ENCODE measurements at regions not wholly inside any gene's neighbourhood (a gene's known extent, or its start where the extent isn't known, plus 50 kb on each side); places are given as distances from the start of the nearest gene placed in this dataset.

- no peak for DNase-seq (ENCODE audit: low read depth in 1 of 2, low spot score in 1 of 2)
These were observed 421.0 kb downstream of the DYNC2H1 start for GRCh38 chr11:103530257-103530656.

DNA sequence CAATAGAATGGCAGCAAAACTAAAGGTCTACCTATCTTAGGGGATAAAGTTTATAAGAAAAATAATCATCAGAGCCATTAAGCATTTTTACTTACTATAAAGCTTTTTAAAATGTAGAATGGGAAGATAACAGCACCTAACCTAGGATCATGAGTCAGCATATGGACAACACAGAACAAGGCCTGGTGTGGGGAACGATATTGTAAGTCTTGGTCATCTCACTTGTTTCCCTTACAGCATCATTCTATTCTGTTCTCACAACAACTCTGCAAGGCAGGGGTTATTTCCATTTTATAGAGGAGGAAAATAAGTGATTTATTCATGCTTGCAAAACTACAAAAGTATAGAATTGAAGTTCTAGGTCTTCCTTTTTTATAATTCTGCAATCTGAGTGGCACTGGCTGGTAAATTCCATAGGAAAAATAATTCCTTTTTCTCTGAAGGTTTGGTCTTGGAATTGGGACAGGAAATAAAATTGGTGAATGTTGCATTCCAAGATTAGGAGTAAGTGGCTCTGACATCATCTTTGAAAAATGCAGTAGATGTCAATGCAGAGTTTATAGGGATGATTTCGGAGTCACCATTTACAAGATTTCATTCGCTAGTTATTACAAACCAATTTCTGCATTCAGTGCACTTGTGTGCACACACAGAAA is 423.0 kb downstream of the DYNC2H1 start:
- no peak for DNase-seq (ENCODE audit: low read depth in 1 of 2, low spot score in 1 of 2)

DNA sequence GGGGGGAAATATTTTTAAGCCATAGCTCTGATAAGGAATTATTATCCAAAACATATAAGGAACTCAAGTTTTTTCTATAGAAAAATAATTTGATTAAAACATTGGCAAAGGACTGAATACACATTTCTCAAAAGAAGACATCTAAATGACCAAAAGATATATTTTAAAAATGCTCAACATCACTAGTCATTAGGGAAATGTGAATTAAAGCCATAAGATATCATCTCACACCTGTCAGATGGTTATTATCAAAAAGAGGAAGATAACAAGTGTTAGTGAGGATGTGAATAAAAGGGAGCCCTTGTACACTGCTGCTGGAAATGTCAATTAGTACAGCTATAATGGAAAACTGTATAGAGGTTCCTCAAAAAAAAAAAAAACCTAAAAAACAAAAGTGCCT is 425.0 kb downstream of the DYNC2H1 start:
- DNase-seq (ENCODE audit: low read depth in 1 of 2, low spot score in 1 of 2) = no peak

DNA sequence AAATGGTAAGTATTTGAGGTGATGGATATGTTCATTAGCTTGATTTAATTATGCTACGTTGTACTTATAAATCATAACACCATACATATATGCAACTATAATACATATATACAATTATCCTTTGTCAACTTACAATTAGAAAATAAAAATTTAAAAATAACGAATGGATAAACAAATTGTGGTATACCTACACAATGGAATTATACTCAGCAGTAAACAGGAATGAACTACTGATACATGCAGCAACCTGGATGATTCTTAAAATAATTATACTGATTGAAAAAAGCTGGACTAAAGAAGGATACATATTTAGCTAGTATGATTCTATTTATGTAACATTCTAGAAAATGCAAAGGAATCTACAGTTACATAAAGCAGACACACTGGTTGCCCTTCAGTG is 425.7 kb downstream of the DYNC2H1 start:
- no peak for DNase-seq (ENCODE audit: low read depth in 1 of 2, low spot score in 1 of 2)

GRCh38 chr11:103536335-103536722 is 427.1 kb downstream of the DYNC2H1 start:
- DNase-seq (ENCODE audit: low read depth in 1 of 2, low spot score in 1 of 2) = no peak

DNA sequence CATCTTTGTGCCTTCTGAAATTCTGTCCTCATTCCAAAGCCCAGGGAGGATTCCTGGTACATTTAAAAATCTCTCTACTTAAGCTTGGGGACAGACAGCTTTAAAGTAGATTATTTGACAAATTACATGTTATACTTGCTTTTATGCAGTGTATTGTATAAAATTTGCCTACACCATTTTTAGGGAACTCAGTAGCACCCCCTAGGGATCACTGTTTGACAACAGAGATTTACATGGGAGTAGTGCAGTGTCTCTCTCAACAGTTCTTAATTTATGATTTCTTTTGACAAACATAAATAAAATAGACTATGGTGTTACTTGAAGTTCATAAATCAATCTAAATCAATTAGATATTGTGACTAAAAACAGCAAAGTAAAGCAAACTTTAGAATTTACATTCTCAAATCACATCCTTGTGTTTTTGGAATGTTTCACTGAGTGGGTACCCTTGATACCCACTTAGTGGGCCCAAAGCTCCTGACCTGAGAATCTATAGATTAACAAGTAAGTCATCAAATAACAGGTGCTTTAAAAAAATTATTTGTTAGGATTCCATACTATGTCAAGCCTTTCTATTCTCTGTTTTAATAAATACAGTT is 428.8 kb downstream of the DYNC2H1 start:
- DNase-seq (ENCODE audit: low read depth in 1 of 2, low spot score in 1 of 2) = no peak

DNA sequence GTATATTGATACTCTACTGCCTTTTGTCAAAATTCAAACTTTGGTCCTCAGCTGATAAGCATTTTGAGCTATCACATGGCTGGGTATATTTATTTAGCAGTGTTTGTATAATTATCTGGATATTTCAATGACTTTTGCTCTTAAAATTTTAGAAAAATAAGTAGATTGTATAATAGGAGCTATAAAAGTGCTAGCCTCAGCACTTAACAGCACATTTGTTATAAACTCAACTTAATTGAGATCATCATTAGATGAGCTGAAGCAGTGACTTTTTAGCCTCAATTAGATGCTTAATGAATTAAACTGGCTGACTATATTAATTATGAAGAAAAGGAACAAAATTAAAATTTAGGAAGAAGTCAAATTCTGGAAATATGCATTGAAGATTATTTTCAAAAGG is 429.9 kb downstream of the DYNC2H1 start:
- no peak for DNase-seq (ENCODE audit: low read depth in 1 of 2, low spot score in 1 of 2)

DNA sequence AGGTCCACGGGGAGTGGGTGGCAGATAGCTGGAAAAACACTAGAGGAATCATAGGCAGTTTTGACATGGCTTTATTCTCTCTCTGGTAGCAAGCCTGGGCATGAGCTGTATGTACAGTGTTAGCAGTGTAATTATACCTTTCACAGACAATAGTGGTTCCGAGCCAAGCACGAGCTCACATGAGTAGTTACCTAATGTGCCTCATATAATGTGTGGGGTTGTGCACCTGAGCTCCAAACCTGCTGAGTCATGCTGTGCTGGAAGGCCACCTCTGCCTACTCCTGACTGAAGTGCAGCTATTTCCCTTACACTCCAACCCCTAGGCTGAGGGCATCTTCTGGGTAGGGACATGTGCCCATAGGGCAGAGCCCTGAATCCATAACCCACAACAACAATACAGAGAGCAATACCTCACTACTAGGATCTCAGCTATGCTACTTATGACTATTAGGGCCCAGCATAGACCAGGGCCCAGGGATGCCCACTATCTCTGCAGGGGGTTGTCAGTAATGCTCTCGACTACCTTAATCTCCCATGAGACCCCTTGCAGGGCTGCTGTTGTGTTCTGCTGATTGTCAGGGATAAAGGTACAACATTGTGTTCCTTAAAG is 432.1 kb downstream of the DYNC2H1 start:
- no peak for DNase-seq (ENCODE audit: low read depth in 1 of 2, low spot score in 1 of 2)

- no peak for DNase-seq (ENCODE audit: low read depth in 1 of 2, low spot score in 1 of 2)
These were observed 433.6 kb downstream of the DYNC2H1 start for GRCh38 chr11:103542851-103543250.

GRCh38 chr11:103543456-103543855 is 434.2 kb downstream of the DYNC2H1 start:
- no peak for DNase-seq (ENCODE audit: low read depth in 1 of 2, low spot score in 1 of 2)

DNA sequence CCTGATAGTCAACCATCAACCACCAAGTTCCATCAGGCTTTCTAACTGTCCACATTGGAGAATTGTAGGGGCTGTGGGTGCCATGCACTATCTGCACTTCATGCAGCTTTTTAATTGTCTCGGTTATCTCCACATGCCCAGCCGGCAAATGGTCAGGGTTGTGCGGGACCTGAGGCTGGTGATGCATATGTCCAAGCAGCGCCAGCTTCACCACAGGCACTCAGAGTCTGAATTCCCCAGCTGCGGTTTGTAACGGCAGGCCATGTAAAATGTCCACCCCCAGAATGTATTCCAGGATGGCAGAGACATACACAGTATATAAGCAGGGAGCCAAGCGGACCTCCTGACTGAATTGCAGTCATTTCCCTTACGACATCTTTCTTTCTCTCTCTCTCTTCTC is 435.6 kb downstream of the DYNC2H1 start:
- DNase-seq (ENCODE audit: low read depth in 1 of 2, low spot score in 1 of 2) = no peak

DNA sequence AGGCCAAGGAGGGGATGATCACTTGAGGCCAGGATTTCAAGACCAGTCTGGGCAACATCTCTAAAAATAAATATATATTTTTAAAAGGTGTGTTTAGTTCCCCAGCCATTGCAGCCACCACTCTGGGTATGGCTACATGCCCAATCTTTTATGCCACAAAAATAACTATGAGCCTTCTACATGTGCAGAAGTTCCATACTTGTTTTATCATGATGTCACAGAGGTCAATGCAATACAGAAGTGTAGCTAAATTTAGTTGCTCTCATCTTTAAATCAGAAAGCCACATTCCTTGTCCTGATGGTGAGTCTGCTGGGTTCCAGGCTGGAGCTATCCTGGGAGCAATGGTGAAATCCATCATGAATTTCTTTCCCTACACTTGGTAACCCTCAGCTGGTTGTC is 436.3 kb downstream of the DYNC2H1 start:
- DNase-seq (ENCODE audit: low read depth in 1 of 2, low spot score in 1 of 2) = no peak

DNA sequence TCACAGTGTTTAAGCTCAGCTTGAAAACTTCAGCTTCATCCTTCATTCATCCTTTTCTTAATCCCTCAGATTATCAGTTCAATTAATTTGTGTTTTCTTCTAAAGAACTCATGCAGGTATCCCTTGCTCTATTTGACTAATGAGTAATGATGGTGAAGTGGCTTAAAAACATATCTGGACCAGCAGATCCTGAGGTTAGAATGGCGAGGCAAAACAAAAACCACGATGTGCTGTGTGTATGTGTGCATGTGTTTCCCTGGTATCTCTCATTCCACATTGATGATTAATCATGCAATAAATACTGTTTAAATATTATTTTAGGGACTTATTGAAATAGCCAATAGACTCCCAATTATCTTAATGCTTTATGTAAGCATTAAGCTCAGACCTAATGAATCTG is 437.0 kb downstream of the DYNC2H1 start:
- DNase-seq (ENCODE audit: low read depth in 1 of 2, low spot score in 1 of 2) = no peak

GRCh38 chr11:103547024-103547423 is 437.8 kb downstream of the DYNC2H1 start:
- DNase-seq (ENCODE audit: low read depth in 1 of 2, low spot score in 1 of 2) = no peak

- DNase-seq (ENCODE audit: low read depth in 1 of 2, low spot score in 1 of 2) = no peak
These were observed 438.5 kb downstream of the DYNC2H1 start for GRCh38 chr11:103547691-103548090.

- no peak for DNase-seq (ENCODE audit: low read depth in 1 of 2, low spot score in 1 of 2)
These were observed 439.6 kb downstream of the DYNC2H1 start for GRCh38 chr11:103548838-103549237.

GRCh38 chr11:103550811-103551210 is 441.6 kb downstream of the DYNC2H1 start:
- DNase-seq (ENCODE audit: low read depth in 1 of 2, low spot score in 1 of 2) = no peak

DNA sequence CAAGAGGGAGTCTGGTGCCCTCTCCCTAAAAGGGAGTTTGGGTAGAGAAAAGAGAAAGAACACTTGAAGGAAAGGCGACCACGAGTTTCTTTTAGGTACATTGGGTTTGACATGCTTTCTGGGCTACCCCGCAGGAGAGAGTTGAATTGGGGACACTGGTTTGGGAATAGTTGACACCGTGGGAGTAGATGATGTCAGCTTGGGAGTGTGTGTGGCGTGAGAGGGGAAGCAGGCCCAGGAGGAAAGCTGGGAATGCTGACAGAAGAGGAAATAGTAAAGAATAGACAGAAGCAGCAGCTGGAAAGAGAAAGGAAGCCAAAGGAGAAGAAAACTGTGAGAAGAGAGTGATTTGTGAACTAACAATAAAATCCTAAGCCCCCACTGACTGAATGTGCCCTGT is 442.9 kb downstream of the DYNC2H1 start:
- no peak for DNase-seq (ENCODE audit: low read depth in 1 of 2, low spot score in 1 of 2)

GRCh38 chr11:103556171-103556570 is 446.9 kb downstream of the DYNC2H1 start:
- DNase-seq (ENCODE audit: low read depth in 1 of 2, low spot score in 1 of 2) = no peak

GRCh38 chr11:103566116-103566515 is 456.9 kb downstream of the DYNC2H1 start:
- DNase-seq (ENCODE audit: low read depth in 1 of 2, low spot score in 1 of 2) = no peak

GRCh38 chr11:103581760-103582159 is 454.7 kb upstream of the DDI1 start:
- DNase-seq (ENCODE audit: low read depth in 1 of 2, low spot score in 1 of 2) = no peak

DNA sequence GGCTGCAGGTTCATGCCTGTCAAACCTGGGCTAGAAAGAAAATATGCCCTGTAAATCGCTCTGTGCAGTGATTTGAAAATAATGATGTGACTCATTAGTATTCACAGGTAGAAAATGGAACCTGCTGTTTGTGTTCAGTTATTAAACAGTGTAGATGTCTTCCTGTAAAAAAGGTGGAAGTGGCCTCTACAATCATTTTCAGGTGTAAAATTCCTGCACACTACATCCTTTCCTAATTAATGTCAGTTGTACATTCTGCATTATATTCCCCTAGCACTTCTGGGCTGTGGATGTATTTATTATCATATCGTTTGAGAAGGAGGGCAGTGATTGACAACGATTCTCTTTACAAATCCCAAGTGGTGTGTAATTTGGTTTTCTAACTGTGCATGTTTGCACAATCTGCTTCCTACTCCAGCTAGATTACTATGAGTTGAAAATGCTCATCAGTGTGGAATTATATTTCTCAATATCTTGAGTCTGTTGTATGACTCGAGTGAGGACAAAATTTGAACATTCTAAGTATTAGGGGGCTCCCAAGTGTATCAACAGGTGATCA is 454.0 kb upstream of the DDI1 start:
- DNase-seq (ENCODE audit: low read depth in 1 of 2, low spot score in 1 of 2) = no peak

- no peak for DNase-seq (ENCODE audit: low read depth in 1 of 2, low spot score in 1 of 2)
These were observed 452.4 kb upstream of the DDI1 start for GRCh38 chr11:103584021-103584420.

Data from activated T-helper 1 cell treated with anti-CD3 and anti-CD28 coated beads, Interleukin-2, amount 50 U/mL, for 16 hours (primary cell).